GM04503 (cell line): ENCODE measurements at regions not wholly inside any gene's neighbourhood (a gene's known extent, or its start where the extent isn't known, plus 50 kb on each side); places are given as distances from the start of the nearest gene placed in this dataset.

Source experiments
- DNase-seq: peaks from one replicate; pipeline ENCODE4 v3.0.0-alpha.2; 2012; ENCODE audit warnings: low read depth

- DNase-seq: no peak
Measured at GRCh38 chr2:196442211-196442610, 197.3 kb upstream of the CCDC150 start.

- DNase-seq: no peak
Measured at GRCh38 chr2:196444442-196444841, 195.1 kb upstream of the CCDC150 start.

- no peak for DNase-seq
Measured at GRCh38 chr2:196445991-196446390, 193.5 kb upstream of the CCDC150 start.

GRCh38 chr2:196448407-196449079 is 191.0 kb upstream of the CCDC150 start:
- no peak for DNase-seq

GRCh38 chr2:196449083-196449482 is 190.4 kb upstream of the CCDC150 start:
- no peak for DNase-seq

GRCh38 chr2:196452758-196453157 is 186.8 kb upstream of the CCDC150 start:
- DNase-seq: no peak

- DNase-seq: no peak
Measured at GRCh38 chr2:196453613-196454047, 185.9 kb upstream of the CCDC150 start.

GRCh38 chr2:196454492-196454891 is 185.0 kb upstream of the CCDC150 start:
- DNase-seq: no peak

GRCh38 chr2:196459539-196459938 is 180.0 kb upstream of the CCDC150 start:
- no peak for DNase-seq

GRCh38 chr2:196463706-196464105 is 175.8 kb upstream of the CCDC150 start:
- DNase-seq: no peak

GRCh38 chr2:196464311-196464710 is 175.2 kb upstream of the CCDC150 start:
- no peak for DNase-seq

- no peak for DNase-seq
Measured at GRCh38 chr2:196466581-196466980, 172.9 kb upstream of the CCDC150 start.

- no peak for DNase-seq
Measured at GRCh38 chr2:196468394-196468793, 171.1 kb upstream of the CCDC150 start.

- no peak for DNase-seq
Measured at GRCh38 chr2:196473617-196474016, 165.9 kb upstream of the CCDC150 start.

- DNase-seq: no peak
Measured at GRCh38 chr2:196475611-196476010, 163.9 kb upstream of the CCDC150 start.

GRCh38 chr2:196478588-196478987 is 160.9 kb upstream of the CCDC150 start:
- DNase-seq: no peak

- DNase-seq: peak; percentile 89
Measured at GRCh38 chr2:196479350-196479749, 160.2 kb upstream of the CCDC150 start.

- DNase-seq: no peak
Measured at GRCh38 chr2:196480653-196481323, 158.7 kb upstream of the CCDC150 start.

- peak; percentile 76 for DNase-seq
Measured at GRCh38 chr2:196481324-196481697, 158.2 kb upstream of the CCDC150 start.

GRCh38 chr2:196482119-196483065 is 157.1 kb upstream of the CCDC150 start:
- DNase-seq: no peak

- no peak for DNase-seq
Measured at GRCh38 chr2:196486146-196486545, 153.4 kb upstream of the CCDC150 start.

GRCh38 chr2:196487417-196487816 is 152.1 kb upstream of the CCDC150 start:
- no peak for DNase-seq

GRCh38 chr2:196489371-196489770 is 150.1 kb upstream of the CCDC150 start:
- no peak for DNase-seq
